ENCODE measurements at regions not wholly inside any gene's neighbourhood (a gene's known extent, or its start where the extent isn't known, plus 50 kb on each side); places are given as distances from the start of the nearest gene placed in this dataset.

- H3K27me3 ChIP-seq (replicated peaks in 1 of 4; ENCODE audit: control insufficient read depth in 3 of 4, extremely low read depth in 1 of 4, insufficient read depth in 3 of 4, low read length in 3 of 4), result no peaks in the 10 kb centered on the region
- no peak overlapping the region for H2BK120ac ChIP-seq (replicated peaks; ENCODE audit: low read depth, low read length)
- H3K23me2 ChIP-seq (ENCODE audit: low read depth, low read length), result no peaks in the 10 kb centered on the region
- no peak overlapping the region for H2BK12ac ChIP-seq (ENCODE audit: low read depth, low read length)
- H3K14ac ChIP-seq (ENCODE audit: insufficient read length), result no peak overlapping the region
- no peak for TF ChIP-seq BACH1 (IDR thresholded peaks at IDR 0.05; ENCODE audit: low read length)
- no peak for TF ChIP-seq MAX (IDR thresholded peaks at IDR 0.05)
- no peak for TF ChIP-seq CEBPB (IDR thresholded peaks at IDR 0.05; ENCODE audit: low read depth, low read length)
- TF ChIP-seq POU5F1 (IDR thresholded peaks at IDR 0.05; ENCODE audit: low read depth, low read length), result no peak
- no peak for TF ChIP-seq CHD1 (IDR thresholded peaks at IDR 0.05; ENCODE audit: low read depth, low read length)
- TF ChIP-seq SAP30 (IDR thresholded peaks at IDR 0.05; ENCODE audit: insufficient read depth, insufficient replicate concordance, low read length), result no peak
- no peak for TF ChIP-seq TEAD4 (IDR thresholded peaks at IDR 0.05; ENCODE audit: low read depth, low read length)
- no peak for TF ChIP-seq RFX5 (IDR thresholded peaks at IDR 0.05; ENCODE audit: borderline replicate concordance, low read depth, low read length)
- no peak for TF ChIP-seq SRF (IDR thresholded peaks at IDR 0.05; ENCODE audit: low read depth, low read length)
- TF ChIP-seq CREB1 (IDR thresholded peaks at IDR 0.05), result no peak
- no peak for TF ChIP-seq EZH2 (IDR thresholded peaks at IDR 0.05; ENCODE audit: low read depth, low read length, severe bottlenecking)
- TF ChIP-seq SP4 (IDR thresholded peaks at IDR 0.05; ENCODE audit: low read length), result no peak
- H4K5ac ChIP-seq (ENCODE audit: insufficient read length, low read depth, low read length), result no peak overlapping the region
- DNase-seq (ENCODE audit: low read depth in 1 of 2, low spot score in 2 of 2) (no peak), FAIRE-seq (no peak)
- H3K56ac ChIP-seq (replicated peaks; ENCODE audit: insufficient read length, low read depth, low read length), result no peak overlapping the region
- no peaks in the 10 kb centered on the region; a peak in 1 of 8 replicates for H3K36me3 ChIP-seq (ENCODE audit: control insufficient read depth in 2 of 4, insufficient read depth in 4 of 4, low read length in 3 of 4)
- H4K91ac ChIP-seq (replicated peaks; ENCODE audit: insufficient read length, low read length), result no peak overlapping the region
- no peak overlapping the region for H3K18ac ChIP-seq (ENCODE audit: extremely low read depth, low read length)
- peaks cover 0 to 2% (median 0%) of the 10 kb centered on the region in 4 experiments; a peak in 1 of 7 replicates for H3K4me1 ChIP-seq (replicated peaks in 1 of 4; ENCODE audit: control insufficient read depth in 3 of 4, insufficient read depth in 4 of 4, low read length in 3 of 4)
- H3K9me3 ChIP-seq (ENCODE audit: insufficient read depth in 2 of 2, low read depth in 1 of 2, low read length in 1 of 2), result no peaks in the 10 kb centered on the region
- no peak overlapping the region for H3K4me3 ChIP-seq (ENCODE audit: extremely low read depth in 1 of 4, insufficient read depth in 2 of 4, low read depth in 3 of 4, low read length in 4 of 4)
- H2BK15ac ChIP-seq (ENCODE audit: low read length), result no peak overlapping the region
- WGBS, 2 experiments (ENCODE audit: extremely low coverage in 1 of 2, insufficient coverage in 1 of 2, insufficient read length in 1 of 2, insufficient replicate concordance in 2 of 2, low coverage in 1 of 2, low lambda C conversion rate in 2 of 2, missing lambda C conversion rate in 1 of 2), result 88% methylated on average over 1 of the region's 1 CpG; no CpG with 5 or more reads in 1 of the 2 experiments
- H3K27ac ChIP-seq (ENCODE audit: low read depth, low read length), result no peak overlapping the region
- H3K23ac ChIP-seq (ENCODE audit: insufficient read length), result no peak overlapping the region
- no peak overlapping the region for H3K4ac ChIP-seq (replicated peaks; ENCODE audit: insufficient read length, low read depth, low read length)
- H2BK5ac ChIP-seq (ENCODE audit: low read depth, low read length), result no peak overlapping the region
- no peak overlapping the region for H3K4me2 ChIP-seq (ENCODE audit: insufficient read depth in 1 of 2, low read depth in 2 of 2, low read length in 2 of 2)
- no peak overlapping the region for H2AK5ac ChIP-seq (ENCODE audit: low read depth, low read length)
- ChIA-PET POLR2A (ENCODE audit: partially characterized antibody) (no interaction called here), CTCF (ENCODE audit: partially characterized antibody) (interaction anchor here (0.6 to 2.1 kb wide), 3 partner anchors 10 to 161 kb away, joined by 3 to 6 read pairs (median 3); no protein-coding TSS in a partner anchor)
- no peaks in the 10 kb centered on the region; the same call in 1 of the 2 replicates for H3K79me1 ChIP-seq (ENCODE audit: low read depth, low read length)
- H2BK20ac ChIP-seq (ENCODE audit: low read length), result no peak overlapping the region
- H3K9ac ChIP-seq (replicated peaks in 1 of 4; ENCODE audit: extremely low read depth in 1 of 4, low read depth in 3 of 4, low read length in 3 of 4), result peak overlapping the region in 1 of 4 experiments; percentile 6; a peak in 1 of 7 replicates
- H4K20me1 ChIP-seq (replicated peaks in 1 of 2; ENCODE audit: control insufficient read depth in 1 of 2, insufficient read depth in 2 of 2, low read length in 2 of 2), result peaks cover 0 to 4% of the 10 kb centered on the region in 2 experiments
- no peak overlapping the region for H2AFZ ChIP-seq (ENCODE audit: low read length)
- H3K79me2 ChIP-seq (ENCODE audit: control insufficient read depth in 1 of 2, insufficient read depth in 2 of 2, low read length in 2 of 2), result peaks cover 0 to 3% of the 10 kb centered on the region in 2 experiments; a peak in 1 of 4 replicates
- no peak overlapping the region for H4K8ac ChIP-seq (ENCODE audit: extremely low read depth, insufficient read depth, low read length)
Measured at GRCh38 chr4:56139241-56139827, 190.6 kb downstream of the CEP135 start.
